Breast epithelium (tissue), 4 donors: ENCODE measurements at regions not wholly inside any gene's neighbourhood (a gene's known extent, or its start where the extent isn't known, plus 50 kb on each side); places are given as distances from the start of the nearest gene placed in this dataset.

Experiments used
- DNase-seq, 2 donors: peaks; one replicate each; pipeline ENCODE4 v3.0.0-alpha.2; 2019; ENCODE audit warnings: low spot score in 2 of 2
- H3K27ac ChIP-seq, 2 donors: fragments of 200-600 bp; sonication (generic) in 1 of 2; one replicate each; pipeline ENCODE4 v1.5.1; 2016 to 2019; ENCODE audit warnings: mild to moderate bottlenecking in 1 of 2
- H3K27me3 ChIP-seq, 2 donors: fragments of 200-600 bp; sonication (generic) in 1 of 2; one replicate each; pipeline versions ENCODE4 v1.5.1 to v1.6.0; 2017 to 2019; ENCODE audit warnings: control low read depth in 1 of 2, mild to moderate bottlenecking in 1 of 2
- H3K36me3 ChIP-seq: fragments of 200-600 bp; one replicate; pipeline ENCODE4 v1.5.1; 2019
- H3K4me1 ChIP-seq, 2 donors: fragments of 200-600 bp; sonication (generic); one replicate each; pipeline ENCODE4 v1.5.1; 2016 to 2019; ENCODE audit warnings: control low read depth in 1 of 2
- H3K4me3 ChIP-seq, 3 donors: fragments of 200-600 bp; sonication (generic); 1 replicate in 2 of 3; 2 replicates in 1 of 3; pipeline ENCODE4 v1.5.1; 2016 to 2019; ENCODE audit warnings: mild to moderate bottlenecking in 3 of 3, moderate library complexity in 2 of 3
- H3K9me3 ChIP-seq, 2 donors: fragments of 200-600 bp; sonication (generic) in 1 of 2; one replicate each; pipeline ENCODE4 v1.5.1; 2016 to 2019; ENCODE audit warnings: control low read depth in 1 of 2
- POLR2A ChIP-seq: fragments of 450-650 bp; IDR thresholded peaks from one replicate; pipeline ENCODE4 v1.6.1; 2016; ENCODE audit warnings: antibody characterized with exemption, mild to moderate bottlenecking, moderate library complexity
- POLR2AphosphoS5 ChIP-seq, 3 donors: sonication (generic); formaldehyde crosslinking; IDR thresholded peaks; one replicate each; pipeline ENCODE4 v1.6.1; 2017; ENCODE audit warnings: antibody characterized with exemption in 3 of 3
- intact Hi-C: fragments of 100-400 bp; cut with DNase I; formaldehyde crosslinking; loops from one replicate; pipeline ENCODE4 v1.15.1; 2023; ENCODE audit warnings: low total_unique reads
- TF ChIP-seq, protein P1 (sequence below), 3 donors: fragments of 450-650 bp; IDR thresholded peaks; one replicate each; pipeline ENCODE4 v1.5.1; 2016 to 2017; ENCODE audit warnings: antibody characterized with exemption in 3 of 3, mild to moderate bottlenecking in 3 of 3, moderate library complexity in 3 of 3

DNA sequence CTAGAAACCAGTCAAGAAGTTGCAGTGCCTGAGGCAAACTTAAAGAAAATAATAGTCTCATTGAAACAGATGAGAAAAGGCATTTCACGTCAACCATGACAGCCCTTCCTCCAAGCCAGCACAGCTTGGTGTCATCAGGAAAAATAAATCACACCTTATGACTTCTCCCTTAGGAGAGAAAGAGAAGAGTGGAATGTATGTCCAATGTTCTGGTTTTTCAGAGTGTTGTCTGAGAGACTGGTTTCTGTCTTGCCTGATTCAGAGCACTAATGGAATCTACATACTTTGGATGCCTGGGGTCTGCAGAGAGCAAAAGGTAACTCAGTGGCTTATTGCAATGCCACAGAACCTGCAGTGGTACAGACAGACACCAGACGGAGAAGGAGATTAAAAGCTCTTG, 105.5 kb upstream of the PDE4D start:
- H3K4me1 ChIP-seq: no peaks in the 10 kb centered on the region
- TF ChIP-seq, protein P1, sequence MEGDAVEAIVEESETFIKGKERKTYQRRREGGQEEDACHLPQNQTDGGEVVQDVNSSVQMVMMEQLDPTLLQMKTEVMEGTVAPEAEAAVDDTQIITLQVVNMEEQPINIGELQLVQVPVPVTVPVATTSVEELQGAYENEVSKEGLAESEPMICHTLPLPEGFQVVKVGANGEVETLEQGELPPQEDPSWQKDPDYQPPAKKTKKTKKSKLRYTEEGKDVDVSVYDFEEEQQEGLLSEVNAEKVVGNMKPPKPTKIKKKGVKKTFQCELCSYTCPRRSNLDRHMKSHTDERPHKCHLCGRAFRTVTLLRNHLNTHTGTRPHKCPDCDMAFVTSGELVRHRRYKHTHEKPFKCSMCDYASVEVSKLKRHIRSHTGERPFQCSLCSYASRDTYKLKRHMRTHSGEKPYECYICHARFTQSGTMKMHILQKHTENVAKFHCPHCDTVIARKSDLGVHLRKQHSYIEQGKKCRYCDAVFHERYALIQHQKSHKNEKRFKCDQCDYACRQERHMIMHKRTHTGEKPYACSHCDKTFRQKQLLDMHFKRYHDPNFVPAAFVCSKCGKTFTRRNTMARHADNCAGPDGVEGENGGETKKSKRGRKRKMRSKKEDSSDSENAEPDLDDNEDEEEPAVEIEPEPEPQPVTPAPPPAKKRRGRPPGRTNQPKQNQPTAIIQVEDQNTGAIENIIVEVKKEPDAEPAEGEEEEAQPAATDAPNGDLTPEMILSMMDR (IDR thresholded peaks at IDR 0.05): no peak
- TF ChIP-seq POLR2AphosphoS5 (IDR thresholded peaks at IDR 0.05): no peak
- no peak for TF ChIP-seq POLR2A
- no peak for DNase-seq
- H3K36me3 ChIP-seq: no peaks in the 10 kb centered on the region
- no peak overlapping the region for H3K4me3 ChIP-seq
- intact Hi-C loops: no loop called here
- H3K9me3 ChIP-seq: peaks cover 0 to 34% of the 10 kb centered on the region in 2 donors
- H3K27ac ChIP-seq: no peak overlapping the region
- no peaks in the 10 kb centered on the region for H3K27me3 ChIP-seq

DNA sequence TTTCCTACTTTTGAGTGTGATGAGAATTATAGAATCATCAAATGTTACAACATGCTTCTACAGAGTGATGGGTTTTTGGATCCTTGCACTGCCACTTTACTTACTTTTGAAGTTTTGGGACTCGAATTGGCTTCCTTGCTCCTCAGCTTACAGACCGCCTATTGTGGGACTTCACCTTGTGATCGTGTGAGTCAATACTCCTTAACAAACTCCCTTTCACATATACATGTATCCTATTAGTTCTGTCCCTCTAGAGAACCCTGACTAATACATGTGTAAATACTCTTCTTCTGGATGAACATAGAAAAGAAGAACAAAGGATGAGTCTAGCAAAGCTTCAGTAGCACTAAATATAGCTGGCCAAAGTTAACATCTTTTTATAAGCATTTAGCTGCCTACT, 98.7 kb upstream of the PDE4D start:
- DNase-seq: no peak
- intact Hi-C loops: no loop called here
- H3K27ac ChIP-seq: no peak overlapping the region
- no peaks in the 10 kb centered on the region for H3K9me3 ChIP-seq
- no peaks in the 10 kb centered on the region for H3K27me3 ChIP-seq
- no peaks in the 10 kb centered on the region for H3K4me1 ChIP-seq
- no peak overlapping the region for H3K4me3 ChIP-seq
- TF ChIP-seq POLR2AphosphoS5 (IDR thresholded peaks at IDR 0.05) (no peak), POLR2A (no peak)
- TF ChIP-seq, protein P1 (IDR thresholded peaks at IDR 0.05): no peak
- no peaks in the 10 kb centered on the region for H3K36me3 ChIP-seq

DNA sequence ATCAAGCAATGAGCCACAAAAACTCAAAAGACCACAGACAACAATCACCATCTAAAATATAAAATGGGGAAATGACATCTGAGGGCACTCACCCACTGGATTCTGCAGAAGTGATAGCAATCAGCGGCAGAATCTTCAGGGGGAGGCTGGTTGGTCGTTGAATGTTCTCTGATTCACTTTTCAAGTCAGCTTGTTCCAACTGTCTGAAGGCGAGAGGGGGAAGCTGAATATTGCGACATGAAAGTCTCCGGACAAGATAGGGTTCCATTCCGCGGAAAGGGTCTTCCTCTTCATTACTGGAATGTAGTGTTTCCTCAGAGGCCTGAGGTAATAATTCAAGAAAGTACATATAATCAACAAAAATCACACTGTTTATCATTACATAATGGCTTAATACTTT, 94.9 kb upstream of the PDE4D start:
- Histone ChIP-seq H3K9me3 (no peaks in the 10 kb centered on the region), H3K4me3 (no peak overlapping the region), H3K36me3 (no peaks in the 10 kb centered on the region), H3K27me3 (no peaks in the 10 kb centered on the region), H3K27ac (no peak overlapping the region), H3K4me1 (no peaks in the 10 kb centered on the region)
- intact Hi-C loops: no loop called here
- no peak for DNase-seq
- TF ChIP-seq POLR2AphosphoS5 (IDR thresholded peaks at IDR 0.05) (no peak), POLR2A (no peak)
- TF ChIP-seq, protein P1 (IDR thresholded peaks at IDR 0.05): no peak

DNA sequence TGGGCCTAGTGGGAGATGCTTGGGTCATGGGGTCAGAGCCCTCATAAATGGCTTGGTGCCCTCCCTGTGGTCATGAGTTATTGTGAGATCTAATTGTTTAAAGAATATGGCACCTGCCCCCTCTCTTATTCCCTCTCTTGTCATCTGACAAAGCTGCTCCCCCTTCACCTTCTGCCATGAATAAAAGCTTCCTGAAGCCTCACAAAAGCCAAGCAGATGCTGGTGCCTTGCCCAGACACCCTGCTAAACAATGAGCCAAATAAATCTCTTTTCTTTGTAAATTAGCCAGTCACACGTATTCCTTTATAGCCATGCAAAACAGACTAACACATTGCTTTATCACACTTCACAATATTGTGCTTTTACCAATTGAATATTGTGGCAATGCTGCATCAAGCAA, 82.8 kb upstream of the PDE4D start:
- intact Hi-C loops: no loop called here
- no peaks in the 10 kb centered on the region for H3K9me3 ChIP-seq
- H3K4me1 ChIP-seq: no peaks in the 10 kb centered on the region
- H3K27me3 ChIP-seq: no peaks in the 10 kb centered on the region
- TF ChIP-seq, protein P1 (IDR thresholded peaks at IDR 0.05): no peak
- TF ChIP-seq POLR2A: no peak
- no peak for TF ChIP-seq POLR2AphosphoS5 (IDR thresholded peaks at IDR 0.05)
- DNase-seq: no peak
- no peaks in the 10 kb centered on the region for H3K36me3 ChIP-seq
- no peak overlapping the region for H3K27ac ChIP-seq
- H3K4me3 ChIP-seq: no peak overlapping the region

DNA sequence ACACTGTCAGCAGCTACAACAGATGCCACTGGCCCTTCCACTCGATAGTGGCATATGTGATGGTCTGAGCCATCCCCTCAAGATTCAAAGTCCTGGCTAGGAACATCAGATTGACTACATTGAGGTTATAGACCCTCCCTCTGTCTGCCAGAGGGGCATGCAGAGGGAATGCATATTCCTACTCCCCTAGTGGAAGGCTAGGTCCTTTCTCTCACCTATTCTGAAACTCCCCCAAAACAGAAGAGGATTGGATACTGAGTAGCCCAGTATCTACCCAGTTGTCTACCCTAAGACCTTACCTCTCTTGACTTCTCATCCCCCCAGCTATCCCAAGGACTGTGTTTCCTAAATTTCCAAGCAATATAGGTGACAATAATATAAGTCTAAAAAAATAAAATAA, 78.5 kb upstream of the PDE4D start:
- no peaks in the 10 kb centered on the region for H3K9me3 ChIP-seq
- DNase-seq: no peak
- H3K27me3 ChIP-seq: no peaks in the 10 kb centered on the region
- no peaks in the 10 kb centered on the region for H3K36me3 ChIP-seq
- no peaks in the 10 kb centered on the region for H3K4me1 ChIP-seq
- no peak for TF ChIP-seq POLR2A
- TF ChIP-seq, protein P1 (IDR thresholded peaks at IDR 0.05): no peak
- TF ChIP-seq POLR2AphosphoS5 (IDR thresholded peaks at IDR 0.05): no peak
- H3K4me3 ChIP-seq: no peak overlapping the region
- intact Hi-C loops: no loop called here
- no peak overlapping the region for H3K27ac ChIP-seq
